Ovary (tissue), 7 donors: ENCODE measurements at regions not wholly inside any gene's neighbourhood (a gene's known extent, or its start where the extent isn't known, plus 50 kb on each side); places are given as distances from the start of the nearest gene placed in this dataset.

ENCODE experiments used
- DNase-seq, 5 donors: peaks; one replicate each; pipeline ENCODE4 v3.0.0-alpha.2; 2019 to 2020
- H3K27ac ChIP-seq, 2 donors: fragments of 200-600 bp; one replicate each; pipeline versions ENCODE4 v1.5.1 to v1.8.0; 2019 to 2022
- H3K27me3 ChIP-seq: fragments of 200-600 bp; one replicate; pipeline ENCODE4 v1.8.0; 2022
- H3K36me3 ChIP-seq: fragments of 200-600 bp; sonication (generic); one replicate; pipeline ENCODE4 v1.5.1; 2019
- H3K4me1 ChIP-seq: one replicate; pipeline ENCODE4 v1.8.1; 2013; ENCODE audit warnings: mild to moderate bottlenecking, moderate library complexity; ENCODE audit not compliant: insufficient read depth
- H3K4me3 ChIP-seq: fragments of 200-600 bp; sonication (generic); one replicate; pipeline ENCODE4 v1.5.1; 2017
- H3K9me3 ChIP-seq, 2 donors: fragments of 200-600 bp in 1 of 2; sonication (generic) in 1 of 2; one replicate each; pipeline versions ENCODE4 v1.5.1 to v1.8.1; 2013 to 2019; ENCODE audit warnings: mild to moderate bottlenecking in 1 of 2, moderate library complexity in 1 of 2
- CTCF ChIP-seq, 3 donors: fragments of 450-650 bp in 2 of 3; fragments of 200-600 bp in 1 of 3; IDR thresholded peaks; one replicate each; pipeline versions ENCODE4 v1.5.1 to v1.8.0; 2016 to 2022; ENCODE audit warnings: antibody characterized with exemption in 3 of 3, mild to moderate bottlenecking in 1 of 3
- EP300 ChIP-seq: sonication (generic); formaldehyde crosslinking; IDR thresholded peaks from one replicate; pipeline ENCODE4 v1.6.1; 2017; ENCODE audit warnings: antibody characterized with exemption
- POLR2A ChIP-seq: fragments of 450-650 bp; IDR thresholded peaks from one replicate; pipeline ENCODE4 v1.6.1; 2017; ENCODE audit warnings: antibody characterized with exemption, mild to moderate bottlenecking, moderate library complexity
- whole genome bisulfite sequencing, 3 donors: extraction: QIAGEN DNeasy Blood & Tissue Kit in 1 of 3; methylation state at CpG; one replicate each; pipeline versions ENCODE4 v1.1.5 to v1.1.7; 2013 to 2017; 5-methylcytosine and 5-hydroxymethylcytosine counted together
- intact Hi-C, 4 donors: fragments of 100-400 bp; cut with DNase I; formaldehyde crosslinking; loops; one replicate each; pipeline versions ENCODE4 v1.11.0 to v1.15.1; 2022 to 2023
- donor health status: DM: no; HTN: no; CAD: no; lungs with moderate emphysema.
- donor health status: DM: no; HTN: no; CAD: no.
- donor health status: Bipolar disorder and iron deficiency.
- donor health status: DM: no; HTN: no; CAD: no.
- donor health status: DM: yes; HTN: yes; CAD: no.

- H3K4me1 ChIP-seq = no peaks in the 10 kb centered on the region
- intact Hi-C loops = no loop called here
These were observed 896.0 kb downstream of the GALC start for GRCh38 chr14:87097015-87097414.

GRCh38 chr14:87094913-87095312 is 898.1 kb downstream of the GALC start:
- no peaks in the 10 kb centered on the region for H3K27me3 ChIP-seq

More at GRCh38 chr14:87097015-87097414, 896.0 kb downstream of the GALC start:
- Histone ChIP-seq H3K4me3 (no peak overlapping the region), H3K36me3 (no peaks in the 10 kb centered on the region), H3K27me3 (no peaks in the 10 kb centered on the region), H3K27ac (no peak overlapping the region), H3K9me3 (no peaks in the 10 kb centered on the region)
- DNase-seq = no peak
- 56 to 75% (median 72%) methylated on average over 2 of the region's 2 CpGs for WGBS, 3 donors
- TF ChIP-seq POLR2A (no peak), EP300 (no peak), CTCF (IDR thresholded peaks at IDR 0.05) (no peak)

GRCh38 chr14:87088588-87088987 is 904.4 kb downstream of the GALC start:
- Histone ChIP-seq H3K4me3 (no peak overlapping the region), H3K27me3 (no peaks in the 10 kb centered on the region), H3K9me3 (no peaks in the 10 kb centered on the region), H3K36me3 (no peaks in the 10 kb centered on the region), H3K4me1 (no peaks in the 10 kb centered on the region), H3K27ac (no peak overlapping the region)
- DNase-seq = no peak
- 13 to 26% (median 13%) methylated on average over 3 of the region's 3 CpGs for WGBS, 3 donors
- TF ChIP-seq POLR2A (no peak), CTCF (IDR thresholded peaks at IDR 0.05) (no peak), EP300 (no peak)
- intact Hi-C loops = no loop called here

More at GRCh38 chr14:87094913-87095312, 898.1 kb downstream of the GALC start:
- WGBS, 3 donors = 73 to 75% (median 75%) methylated on average over 2 of the region's 2 CpGs
- H3K4me1 ChIP-seq = no peaks in the 10 kb centered on the region
- H3K4me3 ChIP-seq = no peak overlapping the region
- intact Hi-C loops = no loop called here
- H3K36me3 ChIP-seq = no peaks in the 10 kb centered on the region
- no peak for DNase-seq
- no peaks in the 10 kb centered on the region for H3K9me3 ChIP-seq
- no peak overlapping the region for H3K27ac ChIP-seq
- TF ChIP-seq CTCF (IDR thresholded peaks at IDR 0.05) (no peak), POLR2A (no peak), EP300 (no peak)

GRCh38 chr14:87087881-87088280 is 905.1 kb downstream of the GALC start:
- H3K36me3 ChIP-seq = no peaks in the 10 kb centered on the region
- no peaks in the 10 kb centered on the region for H3K4me1 ChIP-seq
- no peaks in the 10 kb centered on the region for H3K27me3 ChIP-seq
- no peaks in the 10 kb centered on the region for H3K9me3 ChIP-seq
- no peak for DNase-seq
- 7 to 14% (median 10%) methylated on average over 1 of the region's 1 CpG for WGBS, 3 donors
- no peak overlapping the region for H3K4me3 ChIP-seq
- intact Hi-C loops = no loop called here
- no peak for TF ChIP-seq POLR2A
- TF ChIP-seq CTCF (IDR thresholded peaks at IDR 0.05) = no peak
- TF ChIP-seq EP300 = no peak
- no peak overlapping the region for H3K27ac ChIP-seq
